ENCODE measurements at regions not wholly inside any gene's neighbourhood (a gene's known extent, or its start where the extent isn't known, plus 50 kb on each side); places are given as distances from the start of the nearest gene placed in this dataset.
"Not testable (repeated sequence)": the region's sequence is repeated elsewhere in the genome, so short reads cannot be mapped to it uniquely, and the experiment has no call there.

DNA sequence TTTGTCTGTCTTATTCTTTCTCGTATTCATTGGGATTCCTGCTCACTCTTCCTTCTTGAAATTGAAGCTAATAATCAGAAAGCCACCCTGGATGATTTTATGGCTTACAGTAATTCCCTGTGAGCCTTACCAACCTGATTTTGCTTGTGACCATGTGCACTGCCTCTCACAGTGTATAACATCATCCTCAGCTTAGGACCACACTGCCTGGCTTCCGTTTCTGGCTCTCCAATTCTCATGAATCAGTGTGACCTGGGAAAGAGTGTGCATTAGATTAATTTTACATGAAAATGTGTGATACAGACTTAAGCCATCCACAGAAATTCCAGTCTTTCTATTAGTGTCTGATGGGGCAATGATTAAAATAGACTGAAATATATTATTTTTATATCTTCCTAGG is 126.8 kb upstream of the DMRT1 start:
- no peak for DNase-seq (ENCODE audit: low read depth in 3 of 3)

GRCh38 chr9:715300-715699 is 126.2 kb upstream of the DMRT1 start:
- DNase-seq (ENCODE audit: low read depth in 3 of 3): no peak

DNA sequence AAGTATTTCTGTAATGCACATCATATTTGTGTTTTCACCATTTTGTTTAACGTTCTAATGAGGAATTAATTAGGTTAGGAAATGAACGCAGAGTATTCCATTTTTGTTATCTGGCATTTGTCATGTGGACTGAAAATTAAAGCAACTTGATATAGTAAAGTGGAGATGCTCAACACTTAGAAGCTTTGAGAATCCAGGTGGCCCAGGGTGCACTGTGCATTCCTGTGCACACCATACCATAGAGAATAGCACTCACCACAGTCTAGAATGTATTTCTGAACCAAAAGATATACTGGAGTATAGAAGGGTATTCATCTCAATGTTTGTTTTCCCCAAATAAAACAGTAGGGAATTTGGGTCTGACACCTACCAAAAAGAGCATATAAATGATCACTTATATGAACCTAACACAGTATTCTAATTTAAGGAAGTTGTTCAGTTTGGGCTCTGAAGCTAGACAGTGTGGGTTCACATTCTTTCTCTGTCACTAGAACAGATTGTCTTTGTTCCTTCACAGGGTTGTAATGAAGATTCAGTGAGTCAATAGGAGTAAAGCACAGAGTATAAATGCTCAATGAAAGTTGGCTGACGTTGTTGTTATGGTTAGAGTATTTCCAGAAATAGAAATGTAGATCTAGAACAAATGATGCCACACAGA is 125.6 kb upstream of the DMRT1 start:
- DNase-seq (ENCODE audit: low read depth in 3 of 3): no peak

- DNase-seq (ENCODE audit: low read depth in 3 of 3): no peak
Measured at GRCh38 chr9:717722-718121, 123.8 kb upstream of the DMRT1 start.

GRCh38 chr9:720239-720881 is 121.1 kb upstream of the DMRT1 start:
- no peak for DNase-seq (ENCODE audit: low read depth in 3 of 3)

GRCh38 chr9:722388-722980 is 119.0 kb upstream of the DMRT1 start:
- DNase-seq (ENCODE audit: low read depth in 3 of 3): no peak

DNA sequence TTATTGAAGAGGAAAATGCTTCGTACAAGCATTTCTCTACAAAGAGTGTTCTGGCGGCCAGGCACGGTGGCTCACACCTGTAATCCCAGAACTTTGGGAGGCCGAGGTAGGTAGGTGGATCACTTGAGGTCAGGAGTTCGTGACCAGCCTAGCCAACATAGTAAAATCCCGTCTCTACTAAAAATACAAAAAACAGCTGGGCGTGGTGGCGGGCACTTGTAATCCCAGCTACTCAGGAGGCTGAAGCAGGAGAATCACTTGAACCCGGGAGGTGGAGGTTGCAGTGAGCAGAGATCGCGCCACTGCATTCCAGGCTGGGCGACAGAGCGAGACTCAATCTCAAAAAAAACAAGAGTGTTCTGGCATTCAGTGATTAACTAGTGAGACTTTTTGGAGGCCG is 117.0 kb upstream of the DMRT1 start:
- not testable (repeated sequence) for DNase-seq (ENCODE audit: low read depth in 3 of 3)

DNA sequence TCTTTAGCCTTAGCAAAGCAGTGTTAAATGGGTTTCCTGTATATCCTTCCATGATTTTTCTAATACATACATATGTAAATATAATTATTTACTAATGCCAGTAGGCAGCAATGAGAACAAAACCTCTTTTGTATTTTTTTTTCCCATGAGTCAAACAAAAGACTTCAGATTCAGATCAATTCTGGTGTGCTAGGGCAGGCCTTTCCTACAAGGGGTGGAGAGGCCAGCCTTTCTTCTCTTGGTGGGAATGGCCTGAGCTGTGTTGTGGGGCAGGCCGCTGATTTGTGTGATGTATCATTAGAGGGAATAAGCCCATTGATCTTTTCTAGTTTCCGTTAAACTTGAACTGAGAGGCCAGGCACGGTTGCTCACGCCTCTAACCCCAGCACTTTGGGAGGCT is 115.5 kb upstream of the DMRT1 start:
- no peak for DNase-seq (ENCODE audit: low read depth in 3 of 3)

- DNase-seq (ENCODE audit: low read depth in 3 of 3): no peak
Measured at GRCh38 chr9:727767-728166, 113.7 kb upstream of the DMRT1 start.

DNA sequence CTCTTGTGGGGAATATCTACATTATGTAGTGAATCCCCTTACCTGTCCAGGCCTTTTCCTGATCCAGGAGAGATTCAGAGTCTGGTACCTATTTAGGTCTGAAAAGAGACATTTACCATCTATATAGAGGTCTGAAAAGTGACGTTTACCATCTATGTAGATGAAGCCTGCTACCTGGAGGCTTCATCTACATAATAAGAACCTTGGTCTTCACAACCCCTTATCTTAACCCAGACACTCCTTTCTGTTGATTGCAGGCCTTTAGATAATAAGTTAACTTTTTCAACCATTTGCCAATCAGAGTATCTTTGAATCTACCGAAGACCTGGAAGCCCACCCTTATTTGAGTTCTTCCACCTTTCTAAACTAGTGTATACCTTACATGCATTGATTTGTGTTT is 113.0 kb upstream of the DMRT1 start:
- DNase-seq (ENCODE audit: low read depth in 3 of 3): no peak

GRCh38 chr9:731474-731873 is 110.0 kb upstream of the DMRT1 start:
- DNase-seq (ENCODE audit: low read depth in 3 of 3): no peak

GRCh38 chr9:734831-735511 is 106.5 kb upstream of the DMRT1 start:
- DNase-seq (ENCODE audit: low read depth in 3 of 3): no peak

GRCh38 chr9:737400-738120 is 103.9 kb upstream of the DMRT1 start:
- no peak for DNase-seq (ENCODE audit: low read depth in 3 of 3)

DNA sequence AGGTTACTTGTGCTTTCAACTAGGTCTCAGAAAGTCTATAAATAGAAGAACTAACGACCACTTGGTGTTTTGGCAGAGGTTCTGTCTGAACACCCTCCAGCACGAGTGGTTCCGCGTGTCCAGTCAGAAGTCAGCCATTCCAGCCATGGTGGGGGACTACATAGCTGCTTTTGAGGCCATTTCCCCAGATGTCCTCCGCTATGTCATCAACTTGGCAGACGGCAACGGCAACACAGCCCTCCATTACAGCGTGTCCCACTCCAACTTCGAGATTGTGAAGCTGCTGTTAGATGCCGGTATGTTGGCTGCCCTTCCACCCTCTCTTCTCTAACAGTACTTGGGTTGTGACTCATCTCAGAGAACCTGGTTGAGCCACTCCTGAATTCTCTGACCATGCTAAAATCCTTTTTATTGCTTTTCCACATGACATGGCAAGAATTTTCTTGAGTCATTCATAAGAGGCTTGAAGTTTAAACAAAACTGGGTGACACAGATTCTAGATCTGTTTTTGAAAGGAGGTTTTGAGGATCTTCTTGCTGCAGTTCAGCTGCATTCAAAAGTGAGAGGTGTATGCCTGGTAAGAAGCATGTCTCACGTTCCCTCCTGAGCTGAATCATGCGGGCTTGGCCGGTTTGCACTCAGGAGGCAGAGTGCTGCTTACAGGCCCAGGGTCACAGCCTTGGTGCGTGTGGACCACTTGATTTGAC is 103.1 kb upstream of the DMRT1 start:
- no peak for DNase-seq (ENCODE audit: low read depth in 3 of 3)

- no peak for DNase-seq (ENCODE audit: low read depth in 3 of 3)
Measured at GRCh38 chr9:739362-739761, 102.1 kb upstream of the DMRT1 start.

GRCh38 chr9:740221-740620 is 101.3 kb upstream of the DMRT1 start:
- DNase-seq (ENCODE audit: low read depth in 3 of 3): no peak

DNA sequence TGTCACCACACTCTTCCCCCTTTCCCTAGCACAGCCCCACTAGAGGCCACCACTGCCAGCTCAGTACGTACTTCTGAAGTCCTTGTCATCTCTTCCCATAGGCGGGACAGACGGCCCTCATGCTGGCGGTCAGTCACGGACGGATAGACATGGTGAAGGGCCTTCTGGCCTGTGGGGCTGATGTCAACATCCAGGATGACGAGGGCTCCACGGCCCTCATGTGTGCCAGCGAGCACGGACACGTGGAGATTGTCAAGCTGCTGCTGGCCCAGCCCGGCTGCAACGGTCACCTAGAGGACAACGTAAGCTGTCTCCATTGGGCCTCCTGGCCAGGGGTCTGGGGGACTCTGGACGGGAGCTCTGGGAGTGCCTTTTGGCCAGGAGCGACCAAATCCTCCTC is 99.4 kb upstream of the DMRT1 start:
- DNase-seq (ENCODE audit: low read depth in 3 of 3): no peak

GRCh38 chr9:742914-743589 is 98.4 kb upstream of the DMRT1 start:
- no peak for DNase-seq (ENCODE audit: low read depth in 3 of 3)

DNA sequence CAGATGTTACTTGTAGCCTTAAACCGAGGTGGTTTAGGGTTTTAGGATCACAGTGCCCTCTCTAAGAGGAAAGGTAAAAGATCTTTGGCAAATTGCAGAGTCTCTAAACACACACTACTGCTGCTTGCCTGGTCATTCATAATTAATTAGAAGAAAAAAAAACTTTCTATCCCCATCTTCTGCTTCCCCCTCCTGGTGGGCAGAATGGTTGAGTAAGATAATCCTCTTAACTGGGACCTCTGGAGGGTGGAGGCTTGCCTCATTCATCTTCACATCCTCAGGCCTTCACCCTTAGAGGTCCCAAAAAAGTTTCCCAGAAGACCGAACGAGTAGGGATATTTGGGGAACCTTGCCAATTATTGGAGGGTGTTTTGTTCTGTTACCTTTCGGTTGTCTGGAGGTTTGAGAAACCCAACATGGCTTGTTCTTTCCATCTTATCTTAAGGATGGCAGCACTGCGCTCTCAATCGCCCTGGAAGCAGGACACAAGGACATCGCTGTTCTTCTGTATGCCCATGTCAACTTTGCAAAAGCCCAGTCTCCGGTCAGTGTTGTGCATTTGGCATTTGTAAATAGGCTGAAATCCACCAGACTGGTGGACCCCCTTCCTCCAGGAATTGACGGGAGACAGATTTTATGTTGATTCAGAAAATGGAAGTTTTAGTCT is 97.3 kb upstream of the DMRT1 start:
- no peak for DNase-seq (ENCODE audit: low read depth in 3 of 3)

DNA sequence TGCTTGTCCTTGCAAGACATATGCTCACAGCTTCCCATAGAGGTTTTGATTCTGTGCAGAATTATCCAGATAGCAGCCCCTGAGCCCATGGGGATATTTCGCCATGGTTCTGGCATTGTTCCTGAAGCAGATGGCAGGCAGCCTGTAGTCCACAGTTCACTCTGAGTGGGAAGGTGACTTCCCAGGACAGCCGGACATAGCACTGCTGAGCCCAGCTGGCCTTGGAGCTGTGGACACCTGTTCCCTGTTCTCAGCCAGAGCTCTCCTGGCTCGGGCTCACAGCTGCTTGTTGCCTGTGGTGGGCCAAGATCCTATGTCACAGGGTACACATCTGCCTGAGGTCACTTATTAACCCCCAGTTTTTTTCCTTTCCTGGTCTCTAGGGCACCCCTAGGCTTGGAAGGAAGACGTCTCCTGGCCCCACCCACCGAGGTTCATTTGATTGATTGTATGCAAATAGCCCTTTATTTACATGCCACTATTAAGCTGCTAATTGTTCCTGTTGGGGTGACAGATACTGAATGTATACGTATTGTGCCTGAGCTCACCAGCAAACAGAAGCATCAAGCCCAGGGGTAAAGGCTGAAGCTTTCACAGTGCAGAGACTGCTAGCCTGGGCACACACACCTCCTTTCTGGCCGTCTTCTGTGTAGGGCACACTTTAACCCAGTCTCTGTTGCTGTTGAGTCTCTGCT is 96.6 kb upstream of the DMRT1 start:
- no peak for DNase-seq (ENCODE audit: low read depth in 3 of 3)

Measured in stimulated activated CD4-positive, alpha-beta T cell treated with anti-CD3 and anti-CD28 coated beads, TNF-alpha, amount 100 ng/mL, for 48 hours (primary cell).